HS-27A (cell line): ENCODE measurements at regions not wholly inside any gene's neighbourhood (a gene's known extent, or its start where the extent isn't known, plus 50 kb on each side); places are given as distances from the start of the nearest gene placed in this dataset.

ENCODE experiments used
- DNase-seq: peaks from one replicate; pipeline ENCODE4 v3.0.0-alpha.2; 2012; ENCODE audit warnings: low read depth, missing footprints

DNA sequence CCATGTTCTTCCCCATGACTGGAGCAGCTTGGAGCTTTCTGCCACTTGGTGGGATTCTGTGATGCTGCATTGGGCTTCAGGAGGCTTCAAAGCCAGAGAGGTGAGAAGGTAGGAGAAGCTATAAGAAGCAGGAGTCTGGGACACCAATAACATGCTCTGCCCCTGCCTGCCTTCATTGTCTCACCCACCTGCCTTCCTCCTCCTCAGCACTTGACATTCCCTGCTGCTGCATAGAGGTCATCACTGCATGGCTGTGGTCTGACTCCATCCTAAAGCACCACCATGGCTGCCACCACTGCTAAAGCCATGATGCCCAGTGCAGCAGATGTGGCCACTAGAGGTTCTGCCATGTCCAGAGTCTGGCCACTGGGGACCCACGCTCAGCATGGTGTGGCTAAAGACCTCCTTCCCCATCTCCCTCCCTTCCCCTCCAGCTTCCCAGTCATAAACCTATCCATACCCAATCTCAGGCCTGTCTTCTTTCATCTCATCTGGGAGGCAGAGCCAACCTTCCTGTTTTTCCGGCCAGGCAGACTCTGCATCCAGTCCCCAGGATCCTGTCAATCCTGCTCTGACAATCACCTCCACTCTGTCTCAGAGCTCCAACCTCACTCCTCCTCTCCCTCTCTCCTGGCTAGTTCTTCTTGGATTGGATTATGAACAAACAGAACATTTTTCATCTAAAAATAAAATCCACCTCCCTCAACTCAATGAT, 285.1 kb upstream of the POU3F1 start:
- DNase-seq: no peak

DNA sequence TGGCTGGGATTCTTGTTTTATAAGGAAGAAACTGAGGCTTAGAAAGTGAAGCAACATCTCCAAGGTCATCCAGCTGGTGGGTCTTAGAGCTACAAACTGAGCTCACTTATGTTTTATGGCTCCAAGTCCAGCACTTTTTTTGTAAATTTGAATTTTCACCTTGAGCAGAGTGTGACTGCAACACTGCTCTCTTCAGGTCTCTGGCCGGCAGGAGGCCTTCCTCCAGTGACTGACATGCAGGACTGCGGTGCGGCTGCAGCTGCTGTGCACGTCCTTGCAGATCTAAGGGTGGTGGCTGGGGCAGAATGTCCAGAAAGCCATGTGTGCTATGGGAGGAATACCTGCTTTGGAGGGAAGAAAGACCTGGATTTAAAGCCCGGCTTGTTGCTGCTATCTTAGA, 284.2 kb upstream of the POU3F1 start:
- no peak for DNase-seq

DNA sequence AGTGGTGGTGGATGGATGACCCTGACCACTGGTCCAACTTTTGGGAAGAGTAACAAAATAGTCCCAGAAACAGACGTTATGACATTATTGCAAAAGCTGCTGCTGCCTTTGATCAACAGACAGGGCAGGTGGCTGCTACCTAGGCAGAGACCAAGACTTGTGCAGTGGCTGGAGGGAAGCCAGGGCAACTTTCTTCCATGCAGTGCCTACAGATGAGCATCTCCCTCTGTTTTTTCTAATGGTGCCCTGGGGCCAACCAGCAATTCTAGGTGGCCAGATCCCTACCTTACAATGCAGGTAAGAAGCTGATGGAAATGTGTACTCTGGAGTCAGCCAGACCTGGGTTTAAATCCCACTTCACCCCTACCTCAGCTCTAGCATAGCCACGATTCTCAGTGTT, 283.1 kb upstream of the POU3F1 start:
- no peak for DNase-seq

DNA sequence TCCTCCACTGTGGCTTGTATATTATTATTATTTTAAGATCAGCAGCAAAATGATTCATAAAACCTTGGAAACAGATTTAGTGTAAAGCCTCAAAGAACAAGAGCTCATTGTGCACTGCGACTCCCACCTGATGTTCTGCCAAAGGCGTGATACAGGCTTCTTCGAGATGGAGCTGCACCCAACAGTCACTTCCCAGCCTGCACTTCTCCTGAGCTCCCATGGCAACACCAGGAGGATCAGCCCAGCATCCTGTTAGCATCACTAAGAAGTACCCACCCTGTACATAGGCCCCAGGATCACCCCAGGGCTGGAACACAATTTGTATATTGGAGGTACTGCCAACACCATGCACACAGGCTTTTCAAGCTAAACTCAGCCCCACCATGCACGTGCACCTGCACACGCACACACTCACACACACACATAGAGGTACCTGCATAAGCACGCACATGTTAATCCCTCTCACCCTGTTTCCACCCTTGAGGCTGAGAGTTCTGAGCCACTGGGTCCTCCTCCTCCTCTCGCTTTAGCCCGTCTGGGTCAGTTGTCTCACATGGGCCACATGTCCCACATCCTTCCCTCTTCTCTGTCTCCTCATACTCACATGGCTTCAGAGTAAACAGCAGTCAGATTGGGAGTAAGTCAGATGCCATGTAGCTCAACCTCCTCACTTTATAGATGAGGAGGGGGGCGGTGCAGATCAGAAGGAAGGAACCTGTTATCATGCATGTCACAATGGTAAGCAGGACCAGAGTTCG, 281.9 kb upstream of the POU3F1 start:
- DNase-seq: no peak

DNA sequence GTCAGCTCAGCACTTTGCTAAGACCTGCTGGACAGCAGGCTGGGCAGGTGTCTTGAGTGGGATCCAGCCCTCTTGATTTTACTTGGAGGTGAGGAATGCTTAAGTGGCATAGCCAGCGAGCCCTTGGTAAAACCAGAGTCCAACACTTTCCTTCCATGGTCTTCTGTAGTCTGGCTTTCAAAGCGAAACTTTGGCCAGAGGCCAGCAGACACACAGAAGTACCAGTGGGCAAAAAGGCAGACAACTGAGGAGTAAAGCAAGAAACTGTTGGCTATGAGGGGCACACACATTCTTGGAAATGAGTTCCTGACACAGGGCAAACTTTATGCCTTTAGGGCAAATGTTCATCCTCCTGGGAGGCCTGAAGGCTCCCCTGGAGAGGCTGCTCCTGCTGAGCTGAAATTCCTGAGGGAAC, 281.0 kb upstream of the POU3F1 start:
- no peak for DNase-seq

DNA sequence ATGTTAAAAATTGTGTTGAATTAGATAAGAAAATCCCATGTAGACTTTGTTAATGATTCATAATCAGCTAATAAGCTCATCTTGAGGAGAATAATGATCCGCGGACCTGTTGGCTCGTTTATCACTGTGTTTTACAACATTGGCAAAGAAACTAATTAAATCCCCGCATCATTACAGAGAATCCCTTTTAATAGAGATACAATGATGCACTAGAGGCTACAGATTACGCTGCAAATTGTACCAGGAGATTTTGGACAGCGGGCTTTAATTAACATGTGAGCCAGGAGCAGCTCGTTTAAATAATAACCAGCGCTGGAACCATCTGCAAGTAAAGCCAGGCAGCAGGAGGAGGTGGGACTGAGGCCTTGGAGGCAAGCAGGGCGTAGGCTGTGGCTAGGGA, 280.3 kb upstream of the POU3F1 start:
- no peak for DNase-seq

DNA sequence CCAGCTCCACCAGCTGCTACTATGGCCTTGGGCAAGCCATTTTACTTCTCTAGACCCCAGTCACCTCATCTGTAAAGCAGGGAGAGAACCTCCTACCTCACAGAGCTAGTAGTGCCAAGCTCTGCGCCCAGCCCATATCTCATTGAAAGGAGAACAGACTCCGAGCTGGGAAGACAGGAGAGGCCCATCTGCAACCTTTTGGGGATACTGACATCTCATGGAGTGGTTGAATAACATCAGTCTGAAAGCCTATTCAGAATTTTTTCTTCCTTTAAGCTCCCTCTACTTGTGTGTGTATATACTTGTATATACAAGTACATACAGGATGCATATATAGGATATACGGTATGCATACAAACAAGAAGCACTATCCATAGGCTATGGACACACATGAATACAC, 279.5 kb upstream of the POU3F1 start:
- DNase-seq: no peak

DNA sequence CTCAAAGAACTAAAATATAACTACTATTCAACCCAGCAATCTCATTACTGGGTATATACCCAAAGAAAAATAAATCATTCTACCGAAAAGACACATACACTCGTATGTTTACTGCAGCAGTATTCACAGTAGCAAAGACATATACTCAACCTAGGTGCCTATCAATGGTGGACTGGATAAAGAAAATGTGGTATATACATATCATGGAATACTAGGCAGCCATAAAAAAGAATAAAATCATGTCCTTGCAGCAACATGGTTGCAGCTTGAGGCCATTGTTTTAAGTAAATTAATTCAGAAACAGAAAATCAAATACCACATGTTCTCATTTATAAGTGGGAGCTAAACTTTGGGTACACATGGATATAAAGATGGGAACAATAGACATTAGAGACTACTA, 266.2 kb upstream of the POU3F1 start:
- no peak for DNase-seq

DNA sequence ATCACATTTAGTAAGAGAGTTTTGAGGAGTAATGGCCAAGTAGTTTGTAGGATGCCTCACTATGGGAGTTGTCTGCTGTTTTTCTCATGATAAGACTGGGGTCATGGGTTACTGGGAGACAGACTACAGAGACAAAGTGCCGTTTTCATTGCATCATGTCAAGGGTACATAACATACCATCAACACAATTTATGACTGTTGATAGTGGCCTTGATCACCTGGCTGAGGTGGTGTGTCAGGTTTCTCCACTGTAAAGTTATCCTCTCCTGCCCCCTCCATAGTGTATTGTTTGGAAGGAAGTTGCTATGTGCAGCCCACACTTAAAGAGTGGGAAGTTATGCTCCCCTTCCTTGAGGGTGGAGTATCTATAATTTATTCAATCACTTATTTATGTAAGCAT, 263.5 kb upstream of the POU3F1 start:
- DNase-seq: no peak

DNA sequence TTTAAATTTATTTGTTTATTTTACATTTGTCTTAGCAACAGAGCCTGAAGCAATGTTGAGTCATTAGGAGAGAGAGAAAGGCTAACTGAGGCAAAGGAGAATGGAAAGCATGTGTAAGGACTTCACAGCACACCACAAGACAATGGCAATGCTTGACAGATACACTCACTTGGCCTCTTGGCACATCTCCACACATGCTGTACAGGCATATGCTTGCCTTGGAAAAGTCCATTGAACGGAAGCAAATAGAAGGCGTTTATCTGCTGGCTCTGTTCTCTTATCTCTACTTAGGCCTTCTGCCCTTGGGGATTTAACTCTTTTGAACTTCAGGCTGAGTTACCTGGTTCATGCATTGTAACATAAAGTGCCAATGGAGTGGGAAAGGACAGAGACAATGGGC, 262.2 kb upstream of the POU3F1 start:
- DNase-seq: no peak

DNA sequence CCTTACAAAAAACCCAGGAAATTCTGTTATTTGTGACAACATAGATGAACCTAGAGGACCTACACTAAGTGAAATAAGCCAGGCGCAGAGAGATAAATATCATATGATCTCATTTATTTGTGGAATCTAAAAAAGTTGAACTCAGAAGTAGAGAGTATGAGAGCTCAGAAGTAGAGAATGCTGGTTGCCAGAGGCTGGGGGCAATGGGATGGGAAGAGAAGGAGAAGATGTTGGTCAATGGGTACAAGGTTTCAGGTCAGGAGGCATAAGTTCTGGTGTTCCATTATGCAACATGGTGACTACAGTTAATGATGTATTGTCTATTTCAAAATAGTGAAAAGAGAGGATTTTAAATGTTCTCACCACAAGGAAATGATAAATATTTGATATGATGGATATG, 259.1 kb upstream of the POU3F1 start:
- DNase-seq: no peak

DNA sequence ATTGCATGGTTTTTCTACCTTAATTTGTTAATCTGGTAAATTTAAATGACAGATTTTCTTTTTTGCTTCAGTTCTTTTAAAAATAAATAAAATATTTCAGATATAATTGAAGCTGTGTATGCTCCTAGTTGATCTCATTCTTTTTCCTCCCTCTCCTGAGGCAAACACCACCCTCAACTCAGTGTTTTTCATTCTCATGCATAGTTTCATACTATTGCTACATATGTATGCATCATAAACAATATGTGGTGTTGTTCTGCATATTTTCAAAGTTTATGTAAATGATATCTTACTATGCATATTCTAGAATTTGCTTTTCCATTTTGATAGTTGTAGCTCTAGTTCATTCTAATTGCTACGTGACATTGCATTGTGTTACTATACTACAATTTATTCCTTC, 257.2 kb upstream of the POU3F1 start:
- no peak for DNase-seq

DNA sequence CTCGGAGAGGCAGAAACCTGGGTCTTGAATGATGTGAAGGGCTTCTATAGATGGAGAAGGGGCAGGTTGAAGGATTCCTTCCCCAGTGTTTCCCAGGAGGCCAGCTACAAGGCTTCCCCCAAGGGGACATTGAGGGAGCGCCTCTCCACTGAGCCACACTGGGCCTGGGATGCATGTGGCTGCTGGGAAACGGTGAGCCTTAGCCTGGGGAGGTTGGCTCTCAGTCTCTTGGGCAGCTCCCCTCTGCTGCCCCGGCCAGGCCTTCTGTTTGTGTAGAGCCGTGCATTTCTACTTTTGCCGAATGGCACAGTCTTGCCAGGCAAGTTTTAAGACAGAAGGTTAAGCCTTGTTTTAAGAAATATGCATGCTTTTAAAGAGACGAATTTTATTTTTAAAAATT, 254.4 kb upstream of the POU3F1 start:
- no peak for DNase-seq

DNA sequence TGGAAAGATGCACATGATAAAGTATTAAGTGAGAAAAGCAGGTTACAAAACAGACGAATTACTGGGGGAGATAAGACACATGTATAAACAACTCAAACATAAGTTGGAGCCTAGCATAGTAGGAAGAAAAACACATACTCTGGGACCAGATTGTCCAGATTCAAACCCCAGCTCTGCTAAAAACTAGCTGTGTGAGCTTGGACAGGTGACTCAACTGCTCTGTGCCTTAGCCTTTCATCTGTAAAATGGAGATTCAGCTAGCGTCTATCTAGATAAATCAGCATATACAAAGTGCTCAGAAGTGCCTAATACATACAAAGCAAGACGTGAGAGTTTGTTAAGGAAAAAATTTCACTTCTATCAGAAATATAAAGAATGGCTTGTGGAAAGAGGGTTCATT, 254.0 kb upstream of the POU3F1 start:
- no peak for DNase-seq

DNA sequence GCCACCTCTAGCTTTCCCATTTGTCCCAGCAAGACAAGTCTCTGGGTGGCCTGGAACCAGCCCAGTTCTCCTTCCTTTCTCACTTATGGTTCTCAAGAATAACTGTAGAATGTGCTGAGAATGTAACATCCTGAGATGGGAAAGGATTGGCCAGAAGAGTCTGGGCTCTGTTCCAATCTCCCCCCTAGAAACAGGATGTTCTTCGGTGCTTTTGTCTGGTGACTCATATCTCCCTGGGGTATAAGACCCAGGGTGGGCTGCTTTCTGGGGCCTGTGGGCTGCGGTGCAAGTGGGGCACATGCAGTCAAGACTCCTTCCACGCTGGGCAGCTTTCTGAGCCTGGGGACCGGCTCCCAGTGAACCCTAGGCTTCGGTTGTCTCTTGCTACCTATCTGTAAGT, 251.2 kb upstream of the POU3F1 start:
- no peak for DNase-seq

DNA sequence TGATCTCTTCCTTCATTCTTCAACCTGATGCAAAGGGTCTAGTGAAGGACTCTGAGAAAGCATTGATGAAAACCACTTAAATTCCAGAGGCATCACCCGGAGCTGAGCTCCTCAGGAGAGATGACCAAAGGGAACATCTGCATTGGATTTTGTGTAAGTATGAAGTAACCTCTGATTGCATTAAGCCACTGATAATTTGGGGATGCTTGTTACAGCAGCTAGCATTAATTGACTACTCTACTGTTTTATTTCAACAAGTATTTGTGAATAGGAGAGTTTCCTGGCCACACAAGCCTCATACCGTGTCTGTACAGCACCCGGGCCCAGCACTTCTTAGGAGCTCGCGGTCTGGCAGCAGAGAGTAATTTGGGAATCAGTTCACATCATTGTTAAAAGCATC, 250.7 kb upstream of the POU3F1 start:
- no peak for DNase-seq

DNA sequence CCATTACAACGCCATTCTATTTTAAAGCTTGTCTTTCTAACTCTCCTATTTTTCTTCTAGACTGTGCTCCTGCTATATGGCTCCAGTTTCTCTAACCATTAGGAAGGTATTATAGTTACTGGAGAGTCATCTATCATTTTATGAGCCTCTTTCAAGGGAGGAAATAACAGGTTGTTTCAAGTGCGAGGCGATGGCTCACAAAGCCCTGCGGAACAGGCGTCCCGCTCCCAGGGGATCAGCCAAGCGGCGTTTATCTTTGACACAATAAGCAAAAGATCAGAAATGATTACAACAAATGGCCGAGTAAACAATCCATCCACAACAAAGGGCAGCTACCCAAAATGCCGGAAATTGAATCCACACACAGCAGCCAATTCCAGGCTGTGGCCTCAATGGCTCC, 249.5 kb upstream of the POU3F1 start:
- DNase-seq: no peak

DNA sequence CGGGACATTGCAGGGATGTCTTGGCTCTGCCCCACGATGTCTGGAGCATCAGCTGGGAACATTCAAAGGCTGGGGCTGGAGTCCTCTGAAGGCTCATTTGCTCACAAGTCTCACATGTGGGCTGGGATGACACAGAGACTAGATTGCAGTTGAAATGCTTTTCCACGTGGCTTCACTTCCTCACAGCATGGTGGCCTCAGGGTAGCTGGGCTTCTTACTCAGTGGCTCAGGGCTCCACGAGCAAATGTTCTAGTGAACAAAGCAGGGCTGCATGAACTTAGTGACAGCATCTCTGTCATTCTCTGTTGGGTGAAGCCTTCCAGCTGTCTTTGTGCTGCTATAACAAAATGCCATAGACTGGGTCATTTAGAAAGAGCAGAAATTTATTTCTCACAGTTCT, 247.0 kb upstream of the POU3F1 start:
- DNase-seq: no peak

DNA sequence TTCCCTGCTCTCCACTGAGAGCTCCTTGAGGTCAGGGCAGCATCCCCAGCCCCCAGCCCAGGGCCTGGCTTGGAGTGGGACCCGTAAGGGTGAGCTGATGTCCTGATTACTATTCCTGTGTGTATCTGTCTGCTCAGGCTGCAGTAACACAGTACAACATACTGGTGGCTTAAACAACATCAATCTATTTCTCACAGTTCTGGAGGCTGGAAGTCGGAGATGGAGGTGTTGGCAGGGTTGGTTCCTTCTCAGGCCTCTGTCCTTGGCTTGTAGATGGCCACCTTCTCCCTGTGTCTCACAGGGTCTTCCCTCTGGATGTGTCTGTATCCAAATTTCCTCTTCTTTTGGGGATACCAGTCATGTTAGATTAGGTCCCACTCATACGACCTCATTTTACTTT, 246.4 kb upstream of the POU3F1 start:
- DNase-seq: no peak

DNA sequence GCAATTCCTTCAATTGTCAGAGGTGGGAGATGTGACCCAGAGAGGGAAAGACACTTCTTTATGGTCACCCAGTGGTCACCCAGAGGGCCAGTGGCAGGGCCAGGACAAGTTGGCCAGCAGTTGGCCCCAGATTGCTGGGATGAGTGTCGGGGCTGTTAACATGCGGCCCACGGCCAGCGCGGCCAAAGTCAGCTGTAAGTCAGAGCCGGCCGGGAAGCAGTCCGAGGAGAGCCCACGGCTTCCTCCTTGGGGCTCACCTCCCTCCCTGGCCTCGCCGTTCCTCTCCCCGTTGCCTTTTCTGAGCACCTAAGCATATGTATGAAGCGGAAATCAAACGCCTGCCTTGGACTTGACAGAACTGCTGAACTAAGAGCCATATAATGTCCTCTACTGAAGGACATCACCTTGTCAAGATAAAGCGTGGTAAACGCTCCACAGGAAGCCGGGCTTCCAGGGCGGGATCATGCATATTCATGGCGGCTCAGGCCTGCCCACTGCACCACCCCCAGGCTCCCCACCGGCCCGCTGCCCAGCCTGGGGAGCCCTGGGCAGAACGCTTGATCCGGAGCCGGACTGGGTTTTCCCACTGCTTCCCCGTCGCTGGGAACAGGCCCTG, 245.4 kb upstream of the POU3F1 start:
- DNase-seq: no peak

DNA sequence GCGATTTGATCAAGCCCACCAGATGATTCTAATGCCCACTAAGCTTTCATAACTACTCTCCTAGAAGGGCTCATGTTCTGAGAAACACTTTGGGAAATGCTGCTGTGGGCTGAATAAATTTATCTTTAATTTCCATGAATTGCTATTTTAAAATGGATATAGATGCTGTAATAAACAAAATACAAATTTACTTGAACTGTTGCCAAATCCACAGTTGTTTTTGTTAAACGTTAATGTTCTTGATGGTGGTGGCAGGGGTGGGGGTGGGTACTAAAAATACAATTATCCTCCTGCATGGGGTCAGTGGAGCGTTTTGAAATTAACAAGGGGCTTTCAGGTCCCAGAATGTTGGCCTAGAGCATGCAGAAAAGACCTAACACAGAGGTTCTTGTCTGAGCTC, 244.7 kb upstream of the POU3F1 start:
- DNase-seq: no peak

DNA sequence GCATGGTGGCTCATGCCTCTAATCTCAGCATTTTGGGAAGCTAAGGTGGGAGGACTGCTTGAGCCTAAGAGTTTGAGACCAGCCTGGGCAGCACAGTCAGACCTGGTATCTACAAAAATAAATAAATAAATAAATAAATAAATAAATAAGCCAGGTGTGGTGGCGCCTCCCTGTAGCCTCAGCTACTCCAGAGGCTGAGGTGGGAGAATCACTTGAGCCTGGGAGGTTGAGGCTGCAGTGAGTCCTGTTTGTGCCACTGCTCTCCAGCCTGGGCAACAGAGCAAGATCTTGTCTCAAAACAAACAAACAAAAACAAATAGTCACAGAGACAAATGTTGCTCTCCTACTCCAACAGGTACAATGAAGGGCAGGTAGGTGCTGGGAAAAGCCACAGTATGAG, 242.4 kb upstream of the POU3F1 start:
- DNase-seq: no peak

DNA sequence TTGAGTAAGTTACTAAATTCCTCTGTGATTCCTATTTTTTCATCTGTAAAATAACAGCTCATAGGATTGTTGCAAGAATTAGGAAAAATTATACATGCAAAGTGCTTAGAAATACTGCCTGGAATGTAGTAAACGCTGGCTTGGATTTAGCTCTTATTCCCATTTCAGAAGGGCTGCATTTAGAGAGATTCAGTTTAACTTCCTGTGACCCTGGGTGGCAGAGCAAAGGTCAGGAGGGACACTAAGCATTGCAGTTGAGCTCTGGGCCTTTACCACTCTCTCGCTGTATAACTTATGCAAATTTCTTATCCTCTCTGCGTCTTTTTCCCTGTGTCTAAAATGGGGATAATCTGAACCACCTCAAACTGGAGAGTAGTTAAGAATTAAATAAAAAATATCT, 241.0 kb upstream of the POU3F1 start:
- no peak for DNase-seq

DNA sequence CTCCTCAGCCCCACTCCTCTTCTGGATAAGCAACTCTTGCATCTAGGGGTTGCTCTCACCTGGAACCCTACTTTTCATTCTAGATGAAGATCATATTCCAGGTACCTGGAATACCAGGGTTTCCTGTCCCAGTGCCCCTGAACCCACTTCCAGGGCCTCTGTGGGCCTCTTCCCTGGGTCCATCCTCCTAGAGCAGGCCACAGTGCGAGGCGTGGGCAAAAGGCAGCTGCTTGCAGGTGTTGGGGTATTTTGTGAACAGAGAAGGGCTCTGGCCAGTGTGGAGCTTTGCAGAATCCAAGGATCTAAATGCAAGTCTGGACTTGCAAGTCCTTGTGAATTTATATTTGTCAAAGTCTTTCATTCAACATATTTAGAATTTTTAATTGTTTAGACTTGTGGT, 240.4 kb upstream of the POU3F1 start:
- no peak for DNase-seq
